Left lung (tissue), 4 donors: ENCODE measurements at regions not wholly inside any gene's neighbourhood (a gene's known extent, or its start where the extent isn't known, plus 50 kb on each side); places are given as distances from the start of the nearest gene placed in this dataset.

Experiments used
- ATAC-seq: fragments of 200-7000 bp; cut with Tn5 transposase; one replicate; pipeline ENCODE4 v1.9.1; 2020; ENCODE audit warnings: moderate library complexity
- DNase-seq, 4 donors: peaks; one replicate each; pipeline ENCODE4 v3.0.0-alpha.2; 2013 to 2020
- H3K27ac ChIP-seq, 2 donors: fragments of 200-600 bp; sonication (generic) in 1 of 2; one replicate each; pipeline versions ENCODE4 v1.5.0 to v1.8.0; 2020 to 2021
- H3K27me3 ChIP-seq, 2 donors: fragments of 200-600 bp; sonication (generic) in 1 of 2; one replicate each; pipeline versions ENCODE4 v1.5.0 to v1.8.0; 2020 to 2021
- H3K36me3 ChIP-seq, 2 donors: fragments of 200-600 bp; sonication (generic) in 1 of 2; one replicate each; pipeline versions ENCODE4 v1.5.0 to v1.8.0; 2020 to 2021
- H3K4me1 ChIP-seq, 2 donors: fragments of 200-600 bp; one replicate each; pipeline ENCODE4 v1.8.0; 2021
- H3K4me3 ChIP-seq, 2 donors: fragments of 200-600 bp; sonication (generic) in 1 of 2; one replicate each; pipeline versions ENCODE4 v1.5.0 to v1.8.0; 2020 to 2021; ENCODE audit warnings: mild to moderate bottlenecking in 1 of 2
- H3K9me3 ChIP-seq, 2 donors: fragments of 200-600 bp; sonication (generic) in 1 of 2; one replicate each; pipeline versions ENCODE4 v1.5.0 to v1.8.0; 2020 to 2021
- CTCF ChIP-seq, 2 donors: fragments of 200-600 bp; sonication (generic) in 1 of 2; IDR thresholded peaks; one replicate each; pipeline versions ENCODE4 v1.5.0 to v1.8.0; 2021; ENCODE audit warnings: antibody characterized with exemption in 2 of 2
- intact Hi-C, 2 donors: fragments of 100-400 bp; cut with DNase I; formaldehyde crosslinking; loops; one replicate each; pipeline versions ENCODE4 v1.11.2 to v1.14.2; 2022
- donor health status: DM: no; HTN: yes; CAD: no.
- donor health status: DM: no; HTN: no; CAD: no.

GRCh38 chr12:28870839-28871440, 278.1 kb upstream of the FAR2 start:
- TF ChIP-seq CTCF (IDR thresholded peaks at IDR 0.05), result no peak
- Histone ChIP-seq H3K27ac (no peak overlapping the region), H3K36me3 (no peaks in the 10 kb centered on the region), H3K4me3 (no peak overlapping the region), H3K27me3 (no peaks in the 10 kb centered on the region), H3K4me1 (no peaks in the 10 kb centered on the region), H3K9me3 (no peaks in the 10 kb centered on the region)
- ATAC-seq, result peak; percentile 61
- DNase-seq, result no peak
- intact Hi-C loops, result no loop called here

- no peak overlapping the region for H3K27ac ChIP-seq
- ATAC-seq (peak; percentile 84), DNase-seq (peak in 2 of 4 donors; percentile 39 to 41)
- no peaks in the 10 kb centered on the region for H3K4me1 ChIP-seq
- H3K9me3 ChIP-seq, result no peaks in the 10 kb centered on the region
- H3K27me3 ChIP-seq, result no peaks in the 10 kb centered on the region
- no peaks in the 10 kb centered on the region for H3K36me3 ChIP-seq
- TF ChIP-seq CTCF (IDR thresholded peaks at IDR 0.05), result peak; percentile 28 to 63
- intact Hi-C loops, result no loop called here
- H3K4me3 ChIP-seq, result no peak overlapping the region
Observed at GRCh38 chr12:28872654-28873268, 276.3 kb upstream of the FAR2 start.

- Histone ChIP-seq H3K4me3 (no peak overlapping the region), H3K4me1 (no peaks in the 10 kb centered on the region), H3K27ac (no peak overlapping the region), H3K27me3 (no peaks in the 10 kb centered on the region), H3K9me3 (no peaks in the 10 kb centered on the region), H3K36me3 (no peaks in the 10 kb centered on the region)
- DNase-seq (no peak), ATAC-seq (no peak)
- no peak for TF ChIP-seq CTCF (IDR thresholded peaks at IDR 0.05)
- intact Hi-C loops, result no loop called here
Observed at GRCh38 chr12:28874758-28875157, 274.3 kb upstream of the FAR2 start.

- H3K27me3 ChIP-seq, result no peaks in the 10 kb centered on the region
- ATAC-seq, result no peak
- intact Hi-C loops, result no loop called here
Observed at GRCh38 chr12:28876196-28876798, 272.8 kb upstream of the FAR2 start.

More at GRCh38 chr12:28876196-28876798, 272.8 kb upstream of the FAR2 start:
- no peak for TF ChIP-seq CTCF (IDR thresholded peaks at IDR 0.05)
- no peak overlapping the region for H3K4me3 ChIP-seq
- DNase-seq, result no peak
- no peaks in the 10 kb centered on the region for H3K36me3 ChIP-seq
- no peak overlapping the region for H3K27ac ChIP-seq
- H3K4me1 ChIP-seq, result no peaks in the 10 kb centered on the region
- H3K9me3 ChIP-seq, result no peaks in the 10 kb centered on the region
